ENCODE measurements at regions not wholly inside any gene's neighbourhood (a gene's known extent, or its start where the extent isn't known, plus 50 kb on each side); places are given as distances from the start of the nearest gene placed in this dataset.
"Not testable (repeated sequence)": the region's sequence is repeated elsewhere in the genome, so short reads cannot be mapped to it uniquely, and the experiment has no call there.

GRCh38 chr3:140766465-140766864, 88.6 kb downstream of the TRIM42 start:
- Histone ChIP-seq H3K4me3 (ENCODE audit: low read length) (no peak overlapping the region), H3K27me3 (ENCODE audit: insufficient read depth, low read length) (no peaks in the 10 kb centered on the region), H3K4me1 (ENCODE audit: insufficient read depth, low read length) (peaks cover 9% of the 10 kb centered on the region; the same call in 1 of the 2 replicates), H3K36me3 (ENCODE audit: insufficient read depth, low read length) (no peaks in the 10 kb centered on the region), H3K9me3 (ENCODE audit: insufficient read depth, low read depth, low read length) (no peaks in the 10 kb centered on the region), H3K27ac (ENCODE audit: low read depth, low read length) (no peak overlapping the region), H3K9ac (ENCODE audit: low read depth, low read length) (no peak overlapping the region)
- WGBS, result 94% methylated on average over 3 of the region's 3 CpGs

- no peaks in the 10 kb centered on the region for H3K9me3 ChIP-seq (ENCODE audit: insufficient read depth, low read depth, low read length)
- H3K36me3 ChIP-seq (ENCODE audit: insufficient read depth, low read length), result no peaks in the 10 kb centered on the region
- no peak overlapping the region for H3K4me3 ChIP-seq (ENCODE audit: low read length)
- H3K4me1 ChIP-seq (ENCODE audit: insufficient read depth, low read length), result peaks cover 9% of the 10 kb centered on the region; the same call in 1 of the 2 replicates
- 92% methylated on average over 1 of the region's 1 CpG for WGBS
- no peaks in the 10 kb centered on the region for H3K27me3 ChIP-seq (ENCODE audit: insufficient read depth, low read length)
- H3K27ac ChIP-seq (ENCODE audit: low read depth, low read length), result no peak overlapping the region
- H3K9ac ChIP-seq (ENCODE audit: low read depth, low read length), result no peak overlapping the region
Observed at GRCh38 chr3:140767566-140767965, 89.7 kb downstream of the TRIM42 start.

- no peak overlapping the region for H3K27ac ChIP-seq (ENCODE audit: low read depth, low read length)
- H3K4me3 ChIP-seq (ENCODE audit: low read length), result no peak overlapping the region
- H3K27me3 ChIP-seq (ENCODE audit: insufficient read depth, low read length), result no peaks in the 10 kb centered on the region
- no peaks in the 10 kb centered on the region for H3K36me3 ChIP-seq (ENCODE audit: insufficient read depth, low read length)
- H3K9me3 ChIP-seq (ENCODE audit: insufficient read depth, low read depth, low read length), result no peaks in the 10 kb centered on the region
- 75% methylated on average over 1 of the region's 2 CpGs for WGBS
- H3K4me1 ChIP-seq (ENCODE audit: insufficient read depth, low read length), result peaks cover 3% of the 10 kb centered on the region; the same call in 1 of the 2 replicates
- no peak overlapping the region for H3K9ac ChIP-seq (ENCODE audit: low read depth, low read length)
Observed at GRCh38 chr3:140768941-140769340, 91.1 kb downstream of the TRIM42 start.

- Histone ChIP-seq H3K36me3 (ENCODE audit: insufficient read depth, low read length) (no peaks in the 10 kb centered on the region), H3K27ac (ENCODE audit: low read depth, low read length) (no peak overlapping the region)
- 97% methylated on average over 6 of the region's 6 CpGs for WGBS
Observed at GRCh38 chr3:140769951-140770350, 92.1 kb downstream of the TRIM42 start.

GRCh38 chr3:140770977-140771667, 93.3 kb downstream of the TRIM42 start:
- peaks cover 6% of the 10 kb centered on the region; the same call in 1 of the 2 replicates for H3K9me3 ChIP-seq (ENCODE audit: insufficient read depth, low read depth, low read length)
- no peak overlapping the region for H3K9ac ChIP-seq (ENCODE audit: low read depth, low read length)
- H3K27me3 ChIP-seq (ENCODE audit: insufficient read depth, low read length), result no peaks in the 10 kb centered on the region
- 89% methylated on average over 3 of the region's 3 CpGs for WGBS
- no peak overlapping the region for H3K4me3 ChIP-seq (ENCODE audit: low read length)
- H3K36me3 ChIP-seq (ENCODE audit: insufficient read depth, low read length), result no peaks in the 10 kb centered on the region
- no peaks in the 10 kb centered on the region for H3K4me1 ChIP-seq (ENCODE audit: insufficient read depth, low read length)
- no peak overlapping the region for H3K27ac ChIP-seq (ENCODE audit: low read depth, low read length)

More at GRCh38 chr3:140769951-140770350, 92.1 kb downstream of the TRIM42 start:
- Histone ChIP-seq H3K4me1 (ENCODE audit: insufficient read depth, low read length) (no peaks in the 10 kb centered on the region), H3K9me3 (ENCODE audit: insufficient read depth, low read depth, low read length) (no peaks in the 10 kb centered on the region), H3K4me3 (ENCODE audit: low read length) (no peak overlapping the region), H3K27me3 (ENCODE audit: insufficient read depth, low read length) (no peaks in the 10 kb centered on the region), H3K9ac (ENCODE audit: low read depth, low read length) (no peak overlapping the region)

- Histone ChIP-seq H3K27me3 (ENCODE audit: insufficient read depth, low read length) (no peaks in the 10 kb centered on the region), H3K27ac (ENCODE audit: low read depth, low read length) (no peak overlapping the region), H3K4me1 (ENCODE audit: insufficient read depth, low read length) (no peaks in the 10 kb centered on the region), H3K36me3 (ENCODE audit: insufficient read depth, low read length) (no peaks in the 10 kb centered on the region), H3K4me3 (ENCODE audit: low read length) (no peak overlapping the region), H3K9ac (ENCODE audit: low read depth, low read length) (no peak overlapping the region), H3K9me3 (ENCODE audit: insufficient read depth, low read depth, low read length) (peaks cover 6% of the 10 kb centered on the region; the same call in 1 of the 2 replicates)
- 84% methylated on average over 3 of the region's 4 CpGs for WGBS
Observed at GRCh38 chr3:140777631-140778233, 99.9 kb downstream of the TRIM42 start.

- 97% methylated on average over 2 of the region's 3 CpGs for WGBS
Observed at GRCh38 chr3:140791368-140791767, 113.5 kb downstream of the TRIM42 start.

GRCh38 chr3:140794507-140794906, 116.6 kb downstream of the TRIM42 start:
- 58% methylated on average over 3 of the region's 3 CpGs for WGBS
- no peak overlapping the region for H3K9ac ChIP-seq (ENCODE audit: low read depth, low read length)
- H3K27ac ChIP-seq (ENCODE audit: low read depth, low read length), result no peak overlapping the region
- no peaks in the 10 kb centered on the region for H3K27me3 ChIP-seq (ENCODE audit: insufficient read depth, low read length)
- no peak overlapping the region for H3K4me3 ChIP-seq (ENCODE audit: low read length)
- H3K4me1 ChIP-seq (ENCODE audit: insufficient read depth, low read length), result peaks cover 16% of the 10 kb centered on the region
- no peaks in the 10 kb centered on the region for H3K36me3 ChIP-seq (ENCODE audit: insufficient read depth, low read length)
- H3K9me3 ChIP-seq (ENCODE audit: insufficient read depth, low read depth, low read length), result peaks cover 15% of the 10 kb centered on the region

More at GRCh38 chr3:140791368-140791767, 113.5 kb downstream of the TRIM42 start:
- H3K9me3 ChIP-seq (ENCODE audit: insufficient read depth, low read depth, low read length), result peaks cover 15% of the 10 kb centered on the region
- H3K27ac ChIP-seq (ENCODE audit: low read depth, low read length), result no peak overlapping the region
- no peak overlapping the region for H3K4me3 ChIP-seq (ENCODE audit: low read length)
- H3K4me1 ChIP-seq (ENCODE audit: insufficient read depth, low read length), result peaks cover 16% of the 10 kb centered on the region
- H3K9ac ChIP-seq (ENCODE audit: low read depth, low read length), result no peak overlapping the region
- H3K36me3 ChIP-seq (ENCODE audit: insufficient read depth, low read length), result no peaks in the 10 kb centered on the region
- H3K27me3 ChIP-seq (ENCODE audit: insufficient read depth, low read length), result no peaks in the 10 kb centered on the region

- H3K9ac ChIP-seq (ENCODE audit: low read depth, low read length); H3K36me3 ChIP-seq (ENCODE audit: insufficient read depth, low read length); H3K4me1 ChIP-seq (ENCODE audit: insufficient read depth, low read length); H3K9me3 ChIP-seq (ENCODE audit: insufficient read depth, low read depth, low read length); H3K4me3 ChIP-seq (ENCODE audit: low read length); H3K27me3 ChIP-seq (ENCODE audit: insufficient read depth, low read length); H3K27ac ChIP-seq (ENCODE audit: low read depth, low read length): not testable (repeated sequence)
- WGBS, result 53% methylated on average over 1 of the region's 1 CpG
Observed at GRCh38 chr3:140802898-140803297, 125.0 kb downstream of the TRIM42 start.

- peaks cover 11% of the 10 kb centered on the region; the same call in 1 of the 2 replicates for H3K9me3 ChIP-seq (ENCODE audit: insufficient read depth, low read depth, low read length)
- H3K27ac ChIP-seq (ENCODE audit: low read depth, low read length), result no peak overlapping the region
- no peaks in the 10 kb centered on the region for H3K4me1 ChIP-seq (ENCODE audit: insufficient read depth, low read length)
- H3K36me3 ChIP-seq (ENCODE audit: insufficient read depth, low read length), result no peaks in the 10 kb centered on the region
- no peak overlapping the region for H3K4me3 ChIP-seq (ENCODE audit: low read length)
- H3K27me3 ChIP-seq (ENCODE audit: insufficient read depth, low read length), result no peaks in the 10 kb centered on the region
- no peak overlapping the region for H3K9ac ChIP-seq (ENCODE audit: low read depth, low read length)
- whole genome bisulfite sequencing, result 87% methylated on average over 2 of the region's 2 CpGs
Observed at GRCh38 chr3:140809316-140809715, 131.5 kb downstream of the TRIM42 start.

- Histone ChIP-seq H3K9ac (ENCODE audit: low read depth, low read length) (no peak overlapping the region), H3K4me1 (ENCODE audit: insufficient read depth, low read length) (no peaks in the 10 kb centered on the region), H3K9me3 (ENCODE audit: insufficient read depth, low read depth, low read length) (peaks cover 16% of the 10 kb centered on the region; the same call in 1 of the 2 replicates), H3K27ac (ENCODE audit: low read depth, low read length) (no peak overlapping the region), H3K4me3 (ENCODE audit: low read length) (no peak overlapping the region), H3K27me3 (ENCODE audit: insufficient read depth, low read length) (no peaks in the 10 kb centered on the region), H3K36me3 (ENCODE audit: insufficient read depth, low read length) (no peaks in the 10 kb centered on the region)
- 81% methylated on average over 4 of the region's 6 CpGs for WGBS
Observed at GRCh38 chr3:140816372-140817195, 125.1 kb upstream of the SLC25A36 start.
